Liver (tissue), 8 donors: ENCODE measurements at regions not wholly inside any gene's neighbourhood (a gene's known extent, or its start where the extent isn't known, plus 50 kb on each side); places are given as distances from the start of the nearest gene placed in this dataset.

ENCODE experiments used
- DNase-seq: peaks from one replicate; pipeline ENCODE4 v3.0.0-alpha.2; 2017; ENCODE audit warnings: low spot score
- H3K27ac ChIP-seq, 2 donors: one replicate each; pipeline ENCODE4 v1.7.0; 2013; ENCODE audit warnings: inconsistent platforms in 2 of 2, low read length in 2 of 2, control low read depth in 1 of 2, low read depth in 1 of 2, mild to moderate bottlenecking in 1 of 2
- H3K27me3 ChIP-seq, 4 donors: one replicate each; pipeline versions ENCODE4 v1.6.1 to v1.7.0; 2013; ENCODE audit warnings: low read length in 3 of 4, inconsistent platforms in 1 of 4, mild to moderate bottlenecking in 1 of 4, moderate library complexity in 1 of 4; ENCODE audit not compliant: control insufficient read depth in 4 of 4, insufficient read depth in 4 of 4
- H3K36me3 ChIP-seq, 4 donors: one replicate each; pipeline versions ENCODE4 v1.6.1 to v1.7.0; 2013; ENCODE audit warnings: low read length in 3 of 4, mild to moderate bottlenecking in 3 of 4, low read depth in 1 of 4, moderate library complexity in 1 of 4; ENCODE audit not compliant: control insufficient read depth in 4 of 4, insufficient read depth in 3 of 4
- H3K4me1 ChIP-seq, 4 donors: one replicate each; pipeline versions ENCODE4 v1.6.1 to v1.7.0; 2013; ENCODE audit warnings: low read length in 3 of 4, mild to moderate bottlenecking in 3 of 4, moderate library complexity in 1 of 4; ENCODE audit not compliant: control insufficient read depth in 4 of 4, insufficient read depth in 4 of 4
- H3K4me3 ChIP-seq, 3 donors: one replicate each; pipeline versions ENCODE4 v1.6.1 to v1.7.0; 2013; ENCODE audit warnings: low read length in 3 of 3, control low read depth in 1 of 3, low read depth in 1 of 3, mild to moderate bottlenecking in 1 of 3
- H3K9ac ChIP-seq, 2 donors: one replicate each; pipeline ENCODE4 v1.7.0; 2013; ENCODE audit warnings: low read length in 2 of 2, mild to moderate bottlenecking in 2 of 2, moderate library complexity in 2 of 2, control low read depth in 1 of 2, low read depth in 1 of 2
- H3K9me3 ChIP-seq, 4 donors: one replicate each; pipeline versions ENCODE4 v1.6.1 to v1.7.0; 2013; ENCODE audit warnings: low read length in 3 of 4; ENCODE audit not compliant: control insufficient read depth in 4 of 4
- CTCF ChIP-seq: fragments of 150-350 bp; IDR thresholded peaks from 2 replicates; pipeline ENCODE4 v1.5.1; 2017; ENCODE audit warnings: improper control_type of control experiment, low read depth, low read length; ENCODE audit not compliant: missing input control
- EGR1 ChIP-seq, 2 donors: IDR thresholded peaks; 2 replicates each; pipeline ENCODE4 v1.6.1; 2016 to 2018; ENCODE audit warnings: antibody characterized with exemption in 2 of 2, low read depth in 2 of 2
- FOXA1 ChIP-seq: IDR thresholded peaks from 2 replicates; pipeline ENCODE4 v1.6.1; 2016; ENCODE audit warnings: antibody characterized with exemption
- FOXA2 ChIP-seq: IDR thresholded peaks from 2 replicates; pipeline ENCODE4 v1.6.1; 2016; ENCODE audit warnings: antibody characterized with exemption
- GABPA ChIP-seq, 2 donors: IDR thresholded peaks in 1 of 2; conservative IDR thresholded peaks in 1 of 2; 2 replicates each; pipeline ENCODE4 v1.6.1; 2016; ENCODE audit warnings: antibody characterized with exemption in 2 of 2, mild to moderate bottlenecking in 1 of 2, moderate library complexity in 1 of 2
- HNF4A ChIP-seq, 2 donors: conservative IDR thresholded peaks; 2 replicates each; pipeline ENCODE4 v1.6.1; 2016; ENCODE audit warnings: antibody characterized with exemption in 2 of 2, mild to moderate bottlenecking in 2 of 2
- HNF4G ChIP-seq: IDR thresholded peaks from 2 replicates; pipeline ENCODE4 v1.6.1; 2016; ENCODE audit warnings: antibody characterized with exemption
- JUND ChIP-seq, 2 donors: IDR thresholded peaks; 2 replicates each; pipeline ENCODE4 v1.6.1; 2016; ENCODE audit warnings: antibody characterized with exemption in 2 of 2
- REST ChIP-seq: IDR thresholded peaks from 2 replicates; pipeline ENCODE4 v1.6.1; 2016; ENCODE audit warnings: antibody characterized with exemption, mild to moderate bottlenecking
- RXRA ChIP-seq, 2 donors: IDR thresholded peaks; 2 replicates each; pipeline ENCODE4 v1.6.1; 2017 to 2018; ENCODE audit warnings: antibody characterized with exemption in 2 of 2, mild to moderate bottlenecking in 1 of 2
- TAF1 ChIP-seq: conservative IDR thresholded peaks from 2 replicates; pipeline ENCODE4 v1.6.1; 2016; ENCODE audit warnings: antibody characterized with exemption, mild to moderate bottlenecking
- YY1 ChIP-seq: IDR thresholded peaks from 2 replicates; pipeline ENCODE4 v1.6.1; 2016; ENCODE audit warnings: antibody characterized with exemption, mild to moderate bottlenecking
- ZBTB33 ChIP-seq: IDR thresholded peaks from 2 replicates; pipeline ENCODE4 v1.6.1; 2016; ENCODE audit warnings: antibody characterized with exemption
- WGBS: extraction: QIAGEN DNeasy Blood & Tissue Kit; methylation state at CpG from one replicate; pipeline ENCODE4 v1.1.7; 2013; 5-methylcytosine and 5-hydroxymethylcytosine counted together
- TF ChIP-seq, protein P1 (sequence below): IDR thresholded peaks from 2 replicates; pipeline ENCODE4 v1.6.1; 2016; ENCODE audit warnings: antibody characterized with exemption
- donor health status: healthy.
- donor health status: healthy.
- donor health status: healthy.
- donor health status: healthy.
- donor health status: healthy.

- Histone ChIP-seq H3K27me3 (no peaks in the 10 kb centered on the region), H3K27ac (no peak overlapping the region), H3K9me3 (no peaks in the 10 kb centered on the region), H3K36me3 (no peaks in the 10 kb centered on the region), H3K4me3 (no peak overlapping the region), H3K9ac (no peak overlapping the region), H3K4me1 (no peaks in the 10 kb centered on the region)
- TF ChIP-seq RXRA (IDR thresholded peaks at IDR 0.05), result no peak
- no peak for TF ChIP-seq REST
- TF ChIP-seq FOXA2, result no peak
- no peak for TF ChIP-seq CTCF
- no peak for TF ChIP-seq TAF1
- no peak for TF ChIP-seq HNF4G
- no peak for TF ChIP-seq JUND (IDR thresholded peaks at IDR 0.05)
- DNase-seq, result no peak
- WGBS, result 85% methylated on average over 3 of the region's 3 CpGs
These were observed 256.0 kb downstream of the TNS1 start for GRCh38 chr2:217746808-217747207.

GRCh38 chr2:217743966-217744761, 258.6 kb downstream of the TNS1 start:
- H3K27me3 ChIP-seq, result no peaks in the 10 kb centered on the region
- H3K36me3 ChIP-seq, result no peaks in the 10 kb centered on the region
- H3K4me1 ChIP-seq, result no peaks in the 10 kb centered on the region
- no peak overlapping the region for H3K27ac ChIP-seq
- H3K9me3 ChIP-seq, result no peaks in the 10 kb centered on the region
- TF ChIP-seq GABPA (IDR thresholded peaks at IDR 0.05 in 1 of 2, conservative IDR thresholded peaks at IDR 0.05 in 1 of 2), result no peak
- TF ChIP-seq HNF4G, result no peak
- TF ChIP-seq HNF4A (conservative IDR thresholded peaks at IDR 0.05), result no peak
- no peak for TF ChIP-seq YY1
- TF ChIP-seq JUND (IDR thresholded peaks at IDR 0.05), result no peak
- no peak for TF ChIP-seq FOXA2
- no peak for DNase-seq
- no peak overlapping the region for H3K9ac ChIP-seq
- 89% methylated on average over 6 of the region's 6 CpGs for WGBS
- no peak overlapping the region for H3K4me3 ChIP-seq

DNA sequence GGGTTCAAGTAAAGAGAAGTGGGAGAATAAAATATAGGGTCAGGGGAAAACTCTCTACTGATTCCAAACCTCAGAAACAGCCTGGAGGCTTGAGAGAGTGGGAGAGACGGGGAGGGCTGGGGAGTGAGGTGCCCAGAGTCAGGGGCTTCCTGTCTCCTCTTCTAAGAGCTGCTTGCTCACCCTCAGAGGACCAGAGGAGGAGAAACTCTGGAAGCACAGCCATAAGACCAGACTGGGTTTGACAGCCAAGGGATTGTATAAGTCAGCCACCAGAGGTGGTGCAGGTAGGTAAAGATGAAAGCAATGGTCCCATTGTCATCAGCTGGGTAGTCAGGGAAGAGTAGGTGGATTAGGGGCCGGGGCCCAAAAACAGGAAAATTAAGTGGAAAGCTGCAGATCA, 259.4 kb downstream of the TNS1 start:
- no peak overlapping the region for H3K9ac ChIP-seq
- no peaks in the 10 kb centered on the region for H3K9me3 ChIP-seq
- H3K27ac ChIP-seq, result no peak overlapping the region
- whole genome bisulfite sequencing, result 92% methylated on average over 2 of the region's 2 CpGs
- DNase-seq, result no peak
- no peaks in the 10 kb centered on the region for H3K27me3 ChIP-seq
- no peaks in the 10 kb centered on the region for H3K4me1 ChIP-seq
- H3K36me3 ChIP-seq, result no peaks in the 10 kb centered on the region
- no peak overlapping the region for H3K4me3 ChIP-seq
- no peak for TF ChIP-seq YY1
- no peak for TF ChIP-seq ZBTB33
- TF ChIP-seq FOXA1, result no peak
- TF ChIP-seq RXRA (IDR thresholded peaks at IDR 0.05), result no peak
- no peak for TF ChIP-seq FOXA2
- TF ChIP-seq, protein P1, sequence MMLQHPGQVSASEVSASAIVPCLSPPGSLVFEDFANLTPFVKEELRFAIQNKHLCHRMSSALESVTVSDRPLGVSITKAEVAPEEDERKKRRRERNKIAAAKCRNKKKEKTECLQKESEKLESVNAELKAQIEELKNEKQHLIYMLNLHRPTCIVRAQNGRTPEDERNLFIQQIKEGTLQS, result no peak
- no peak for TF ChIP-seq TAF1
- no peak for TF ChIP-seq HNF4G
- TF ChIP-seq JUND (IDR thresholded peaks at IDR 0.05), result no peak
- no peak for TF ChIP-seq GABPA (IDR thresholded peaks at IDR 0.05 in 1 of 2, conservative IDR thresholded peaks at IDR 0.05 in 1 of 2)
- no peak for TF ChIP-seq CTCF
- no peak for TF ChIP-seq EGR1 (IDR thresholded peaks at IDR 0.05; ENCODE audit: low read depth in 2 of 2)
